GM04504 (cell line): ENCODE measurements at regions not wholly inside any gene's neighbourhood (a gene's known extent, or its start where the extent isn't known, plus 50 kb on each side); places are given as distances from the start of the nearest gene placed in this dataset.
"Not testable (repeated sequence)": the region's sequence is repeated elsewhere in the genome, so short reads cannot be mapped to it uniquely, and the experiment has no call there.

Experiments
- DNase-seq: peaks from one replicate; pipeline ENCODE4 v3.0.0-alpha.2; 2012; ENCODE audit warnings: low read depth

DNA sequence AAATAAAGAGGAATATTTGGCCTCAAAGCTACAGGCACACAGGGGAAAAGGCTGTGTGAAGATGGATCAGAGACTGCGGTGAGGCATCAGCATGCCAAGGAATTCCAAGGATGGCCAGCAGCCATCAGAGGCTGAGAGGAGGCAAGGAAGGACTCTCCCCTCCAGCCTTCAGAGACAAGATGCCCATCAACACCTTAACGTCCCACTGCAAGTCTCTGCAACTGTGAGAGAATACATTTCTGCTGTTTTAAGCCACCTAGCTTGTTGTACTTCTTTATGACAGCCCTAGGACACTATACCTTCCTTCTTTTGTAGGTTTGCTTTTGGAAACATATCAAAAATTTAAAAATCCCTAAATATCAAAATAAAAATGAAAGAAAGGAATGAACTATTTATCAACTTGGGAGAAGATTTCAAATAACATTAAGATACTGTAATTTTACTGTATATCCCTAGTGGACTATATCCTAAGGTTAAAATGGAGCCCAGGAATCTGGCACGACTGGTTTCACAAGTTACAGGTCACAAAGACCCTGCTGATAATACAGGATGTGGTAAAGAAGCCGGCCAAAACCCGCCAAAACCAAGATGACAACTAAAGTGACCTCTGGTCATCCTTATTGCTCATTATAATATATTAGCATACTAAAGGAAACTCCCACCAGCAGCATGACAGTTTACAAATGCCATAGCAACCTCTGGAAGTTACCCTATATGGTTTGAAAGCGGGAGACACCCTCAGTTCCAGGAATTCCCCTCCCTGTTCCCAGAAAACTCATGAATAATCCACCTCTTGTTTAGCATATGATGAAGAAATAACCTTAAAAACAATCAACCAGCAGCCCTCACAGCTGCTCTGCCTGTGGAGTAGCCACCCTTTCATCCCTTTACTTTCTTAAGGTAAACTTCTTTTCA lies 185.2 kb downstream of the AVL9 start:
- DNase-seq, result no peak

DNA sequence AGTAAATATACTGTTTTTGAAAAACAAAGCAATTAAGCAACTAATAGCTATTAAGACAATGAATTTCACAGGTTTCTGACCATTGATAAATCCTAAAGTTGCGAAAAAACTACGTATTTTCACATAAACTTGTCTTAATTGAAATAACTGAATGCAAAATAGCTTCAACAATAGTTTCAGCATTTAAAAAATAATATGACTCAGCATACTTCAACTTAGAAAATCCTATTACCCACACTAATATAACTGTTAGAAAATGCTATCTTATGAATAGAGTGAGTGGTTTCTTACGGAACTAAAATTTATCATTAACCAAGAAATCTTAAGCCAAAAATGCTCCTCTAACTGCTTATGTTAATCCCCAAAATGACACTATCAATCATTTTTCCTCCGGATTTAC lies 183.9 kb downstream of the AVL9 start:
- DNase-seq, result no peak

DNA sequence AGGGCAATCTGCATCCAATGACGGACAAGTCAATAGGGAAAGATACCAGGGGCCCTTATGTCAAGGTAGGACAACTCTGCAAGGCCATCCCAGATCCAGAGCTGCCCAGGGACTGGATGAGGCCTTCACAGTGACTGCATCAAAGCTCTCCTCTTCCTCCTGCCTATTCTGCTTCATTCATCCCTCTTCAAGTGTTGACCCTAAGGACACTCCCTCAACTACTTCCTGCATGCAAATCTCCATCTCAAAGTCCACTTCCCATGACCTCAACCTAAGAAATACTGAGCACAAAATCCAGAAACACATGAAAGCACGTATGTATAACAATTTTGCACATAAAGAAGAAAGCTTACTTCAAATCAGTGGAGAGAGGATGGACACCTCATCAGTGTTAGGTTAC lies 182.3 kb downstream of the AVL9 start:
- DNase-seq, result no peak

DNA sequence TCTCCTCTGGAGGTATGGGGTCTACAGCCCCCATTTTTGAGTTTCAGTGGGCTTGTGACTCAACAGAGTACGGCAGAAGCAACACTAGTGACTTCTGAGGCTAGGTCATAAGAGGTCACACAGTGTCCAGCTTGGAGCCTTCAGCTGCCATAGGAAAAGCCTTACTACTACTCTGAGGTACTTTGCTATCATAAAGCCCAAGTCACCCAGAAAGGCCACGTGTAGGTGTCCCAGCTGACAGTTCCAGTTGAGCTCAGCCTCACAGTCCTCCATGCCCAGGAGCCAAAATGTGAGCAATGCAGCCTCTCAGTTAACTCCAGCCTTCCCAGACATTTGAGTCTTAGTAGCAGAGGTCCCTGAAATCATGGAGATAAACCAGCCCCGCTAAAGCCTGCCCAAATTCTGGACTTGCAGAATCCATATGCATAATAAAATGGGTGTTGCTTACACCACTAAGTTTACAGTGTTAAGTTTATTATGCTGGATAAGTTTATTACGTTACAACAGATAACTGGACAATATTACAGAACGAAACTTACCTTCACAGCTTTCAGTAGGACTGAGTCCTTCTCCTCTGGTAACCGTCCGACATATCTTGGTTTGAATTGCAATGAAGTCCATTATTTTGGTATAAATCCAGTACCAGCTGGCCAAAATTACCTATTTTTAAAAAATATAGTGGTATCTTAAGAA lies 181.1 kb downstream of the AVL9 start:
- no peak for DNase-seq

DNA sequence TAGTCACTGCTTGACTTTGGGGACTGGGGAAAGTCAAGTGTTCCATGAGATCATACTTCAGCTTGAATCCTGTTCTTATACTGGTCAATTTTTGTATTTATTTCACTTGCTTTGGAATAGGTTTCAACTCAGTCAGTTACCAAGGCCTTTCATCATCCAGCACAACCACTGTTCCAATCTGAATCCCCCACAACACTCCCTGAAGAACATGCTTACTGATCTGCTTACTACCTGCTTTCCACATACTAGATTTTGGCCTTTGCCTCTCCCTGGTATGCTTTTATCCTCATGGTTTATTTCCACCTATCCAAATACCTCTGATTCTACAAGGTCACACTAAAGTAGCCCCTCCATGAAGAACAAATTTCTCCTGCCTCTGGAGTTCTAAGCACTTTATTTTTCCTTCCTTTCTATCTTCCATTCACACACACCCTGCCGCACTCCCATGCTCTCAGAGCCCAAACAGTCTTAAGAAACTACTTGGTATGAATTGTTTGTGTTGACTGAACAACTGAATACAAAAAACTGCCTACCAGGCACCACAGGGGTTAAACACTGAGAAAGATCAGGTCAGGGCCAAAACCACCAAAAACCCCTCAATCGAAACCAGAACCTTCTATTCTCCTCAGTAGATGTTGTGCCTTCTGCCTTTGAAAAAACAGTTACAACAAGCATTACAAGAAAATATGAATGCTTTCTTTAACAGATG lies 178.1 kb downstream of the AVL9 start:
- DNase-seq, result no peak

DNA sequence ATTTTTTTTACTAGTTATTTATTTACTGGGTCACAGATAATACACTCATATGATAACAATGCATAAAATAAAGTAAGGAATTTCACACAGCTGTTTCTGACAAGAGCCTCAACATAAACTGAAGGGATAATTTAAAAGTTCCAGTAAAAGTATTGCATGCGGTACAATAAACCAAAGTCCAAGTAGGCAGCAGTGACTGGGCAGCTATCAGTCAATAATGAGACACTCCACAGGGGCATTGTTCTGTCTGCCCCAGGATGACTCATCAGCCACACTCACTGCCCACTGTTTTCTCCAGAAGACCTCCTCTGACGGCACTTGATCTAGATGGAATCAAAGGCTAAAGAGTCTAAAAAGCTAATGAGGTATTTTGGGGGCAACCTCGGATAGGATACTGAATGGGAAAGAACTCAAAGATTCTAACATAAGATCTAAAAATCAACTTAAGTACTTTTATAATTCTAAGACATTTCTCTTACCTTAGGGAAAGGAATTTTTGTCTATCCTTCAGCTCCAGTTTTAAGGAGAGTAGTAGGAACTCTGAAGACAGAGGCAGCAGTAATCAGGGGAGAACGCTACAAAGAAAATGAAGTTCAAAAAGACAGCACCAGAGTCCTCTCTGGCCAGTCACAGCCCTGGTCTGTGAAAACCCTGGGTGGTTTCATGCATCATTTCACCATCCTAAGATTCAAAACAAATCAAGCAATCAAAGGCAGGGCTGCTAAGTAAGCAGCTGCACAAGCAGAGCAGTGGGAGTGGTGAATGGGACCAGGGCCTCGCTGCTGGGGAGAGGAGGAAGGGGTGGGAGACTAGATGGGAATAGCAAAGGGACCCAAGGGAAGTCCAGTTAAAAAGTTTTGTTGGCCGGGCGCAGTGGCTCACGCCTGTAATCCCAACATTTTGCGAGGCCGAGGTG lies 175.1 kb downstream of the AVL9 start:
- no peak for DNase-seq

DNA sequence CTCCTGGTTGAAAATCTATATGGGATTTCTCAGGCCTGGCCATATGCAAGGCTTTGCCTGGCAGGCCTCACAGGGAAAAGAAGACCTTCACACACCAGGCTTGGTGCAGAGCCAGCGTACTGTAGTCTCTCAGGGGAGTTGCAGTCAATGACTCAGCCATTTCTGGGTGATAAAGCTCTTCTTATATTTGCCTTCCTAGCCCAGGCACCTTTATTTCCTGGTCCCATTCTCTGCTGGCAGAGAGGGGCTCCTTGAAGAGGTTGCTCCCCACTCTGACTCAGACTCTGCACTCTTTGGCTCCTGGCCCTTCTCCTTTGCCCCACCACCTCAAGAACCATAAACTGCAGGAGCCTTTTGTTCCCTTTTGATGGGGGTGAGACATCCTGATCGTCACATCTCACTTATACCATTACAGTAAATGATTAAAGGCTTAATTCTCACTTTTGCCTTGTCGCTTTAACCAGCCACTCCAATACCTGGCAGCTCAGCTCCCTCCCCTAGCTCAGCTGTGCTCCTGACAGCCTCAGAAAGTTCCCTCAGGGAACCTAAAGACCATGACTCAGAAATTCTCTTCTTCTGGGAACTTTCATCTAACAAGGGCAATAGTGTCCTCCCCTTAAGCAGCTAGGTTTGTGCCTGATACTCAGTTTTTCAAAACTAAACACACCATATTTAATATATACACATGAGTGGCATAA lies 174.0 kb downstream of the AVL9 start:
- peak; percentile 43 for DNase-seq

DNA sequence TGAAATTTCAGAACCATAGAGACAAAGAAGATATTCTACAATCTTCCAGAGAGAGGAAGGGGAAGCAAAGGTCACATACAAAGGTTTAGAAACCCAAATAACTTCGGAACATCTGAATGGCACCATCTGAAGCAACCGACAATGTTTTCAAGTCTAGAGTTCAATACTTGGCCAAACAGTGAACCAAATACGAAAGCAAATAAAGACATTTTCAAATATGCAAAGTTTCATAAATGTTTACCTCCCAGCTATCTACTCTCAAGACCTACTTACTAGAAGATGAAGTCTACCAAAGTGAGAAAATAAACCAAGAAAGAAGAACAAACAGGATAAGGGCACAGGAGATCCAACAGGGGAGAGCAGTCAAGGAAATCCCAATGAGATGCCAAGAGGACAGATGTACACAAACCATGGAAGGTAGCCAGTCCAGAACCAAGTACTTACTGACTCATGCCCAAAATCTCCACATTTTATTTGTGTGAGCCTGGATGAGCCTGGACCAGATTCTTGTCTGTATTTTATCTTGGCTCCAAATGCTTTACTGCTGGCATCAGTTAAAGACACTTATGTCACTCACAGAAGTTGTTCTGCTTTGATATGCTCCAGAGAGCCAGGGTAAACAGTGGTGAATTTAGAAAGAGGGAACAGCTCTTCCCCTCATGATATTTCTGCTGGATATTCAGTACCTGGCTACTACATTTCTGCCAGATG lies 173.3 kb downstream of the AVL9 start:
- peak; percentile 35 for DNase-seq

DNA sequence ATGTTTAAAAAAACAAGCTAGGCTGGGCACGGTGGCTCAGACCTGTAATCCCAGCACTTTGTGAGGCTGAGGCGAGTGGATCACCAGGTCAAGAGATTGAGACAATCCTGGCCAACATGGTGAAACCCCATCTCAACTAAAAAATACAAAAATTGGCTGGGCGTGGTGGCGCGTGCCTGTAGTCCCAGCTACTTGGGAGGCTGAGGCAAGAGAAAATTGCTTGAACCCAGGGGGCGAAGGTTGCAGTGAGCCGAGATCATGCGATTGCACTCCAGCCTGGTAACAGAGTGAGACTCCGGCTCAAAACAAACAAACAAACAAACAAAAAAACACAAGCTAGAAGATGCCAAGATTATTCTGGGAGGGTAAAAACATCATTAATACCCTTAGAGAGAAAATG lies 172.3 kb downstream of the AVL9 start:
- not testable (repeated sequence) for DNase-seq

DNA sequence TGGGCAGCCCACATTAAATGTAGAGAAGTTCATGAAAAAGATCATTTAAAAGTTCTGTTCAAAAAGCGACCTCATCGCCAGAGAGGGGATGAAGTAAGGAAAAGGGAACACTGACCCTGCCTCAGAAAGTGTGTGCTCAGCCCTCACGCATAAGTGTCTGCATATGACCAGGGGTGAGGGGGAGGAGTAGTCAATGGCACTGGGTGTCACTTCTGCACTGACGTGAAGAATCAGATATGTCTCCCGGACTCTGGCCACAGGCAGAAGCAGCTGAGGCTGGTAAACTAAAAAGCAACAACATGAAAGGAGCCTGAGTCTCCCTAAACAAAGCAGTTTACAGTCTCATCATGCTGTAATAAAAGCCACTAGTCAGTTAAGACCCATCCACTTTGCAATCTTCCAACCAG lies 168.5 kb downstream of the AVL9 start:
- not testable (repeated sequence) for DNase-seq

DNA sequence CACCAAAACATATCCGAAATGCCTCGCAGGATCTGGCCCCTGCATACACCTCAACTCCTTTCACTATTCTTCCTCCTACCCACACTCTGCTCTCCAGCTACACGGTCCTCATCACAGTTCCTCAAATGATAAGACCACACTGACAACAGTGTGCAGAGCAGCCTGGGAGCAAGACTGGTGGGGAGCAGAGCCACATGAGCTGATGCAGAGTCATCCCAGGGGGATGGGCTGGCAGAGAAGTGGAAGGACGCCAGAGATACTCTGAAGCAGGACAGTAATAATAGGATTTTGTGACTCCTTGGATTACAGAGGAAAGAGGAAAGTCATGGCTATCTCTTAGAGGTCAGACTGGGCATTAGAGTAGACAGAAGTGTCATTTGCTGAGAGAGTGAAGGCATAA lies 167.2 kb downstream of the AVL9 start:
- not testable (repeated sequence) for DNase-seq

DNA sequence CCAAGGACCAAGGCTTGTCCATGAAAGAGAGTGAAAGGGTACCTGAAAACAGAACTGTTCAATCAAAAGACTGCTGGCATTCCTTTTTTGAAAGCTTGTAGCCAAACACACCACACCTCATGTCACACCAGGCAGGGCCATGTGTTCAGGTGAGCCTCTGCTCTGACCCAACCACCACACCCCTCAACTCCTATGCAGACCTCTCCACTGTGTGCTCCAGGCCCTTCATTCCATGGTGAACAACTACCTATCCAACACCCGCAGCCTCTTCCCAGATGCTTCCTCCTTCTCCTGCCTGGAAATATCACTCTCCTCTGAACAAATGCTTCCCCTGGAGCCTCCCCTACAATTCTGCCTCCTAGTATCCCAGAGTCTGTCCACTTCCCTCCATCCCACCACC lies 166.6 kb downstream of the AVL9 start:
- no peak for DNase-seq

DNA sequence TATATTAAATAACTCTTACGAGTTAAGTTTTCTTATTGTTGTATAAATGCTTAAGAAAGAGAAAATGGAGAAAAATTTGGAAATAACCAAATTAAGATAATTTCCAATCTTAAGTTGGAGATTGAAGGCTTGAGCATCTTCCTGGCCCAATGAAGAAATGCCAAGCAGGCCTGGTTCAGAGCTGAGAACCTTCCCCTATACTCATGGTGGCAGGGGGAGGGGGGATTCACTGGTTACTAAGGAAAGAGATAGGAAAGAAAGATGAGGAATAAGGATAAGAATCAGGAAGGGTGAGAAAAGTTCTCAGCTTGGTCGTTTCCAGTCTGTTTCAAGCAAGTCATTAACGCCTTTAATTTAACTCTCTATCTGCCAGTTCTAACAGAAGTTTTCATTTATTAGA lies 166.2 kb downstream of the AVL9 start:
- DNase-seq, result no peak

DNA sequence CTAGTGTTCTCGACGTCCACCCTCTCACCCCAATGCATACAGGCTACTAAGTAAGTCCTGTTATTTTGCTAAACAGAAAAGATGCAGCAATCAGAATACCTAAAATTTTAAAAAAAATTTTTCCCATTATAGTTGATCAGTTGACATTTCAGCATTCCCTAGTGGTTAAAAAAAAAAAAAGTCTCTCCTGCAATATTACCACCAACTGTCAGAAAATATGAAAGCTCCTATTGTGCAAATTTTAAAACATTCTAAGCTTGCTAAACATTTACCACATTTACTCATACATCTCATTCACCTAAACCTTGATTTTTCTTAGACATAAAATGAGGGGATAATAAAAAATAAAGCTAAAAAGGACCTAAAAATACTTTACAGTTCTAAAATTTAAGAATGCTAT lies 165.6 kb downstream of the AVL9 start:
- no peak for DNase-seq

DNA sequence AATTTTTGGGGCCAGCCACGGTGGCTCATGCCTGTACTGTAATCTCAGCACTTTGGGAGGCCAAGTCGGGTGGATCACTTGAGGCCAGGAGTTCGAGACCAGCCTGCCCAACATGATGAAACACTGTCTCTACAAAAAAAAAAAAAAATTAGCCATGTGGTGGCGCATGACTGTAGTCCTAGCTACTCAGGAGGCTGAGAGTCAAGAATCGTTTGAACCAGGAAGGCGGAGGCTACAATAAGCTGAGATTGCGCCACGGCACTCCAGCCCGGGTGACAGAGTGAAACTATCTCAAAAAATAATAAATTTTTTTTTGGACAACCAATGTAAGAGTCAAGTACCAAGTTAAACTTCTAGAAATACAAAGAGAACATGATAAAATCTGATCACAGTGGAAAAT lies 164.6 kb downstream of the AVL9 start:
- no peak for DNase-seq

DNA sequence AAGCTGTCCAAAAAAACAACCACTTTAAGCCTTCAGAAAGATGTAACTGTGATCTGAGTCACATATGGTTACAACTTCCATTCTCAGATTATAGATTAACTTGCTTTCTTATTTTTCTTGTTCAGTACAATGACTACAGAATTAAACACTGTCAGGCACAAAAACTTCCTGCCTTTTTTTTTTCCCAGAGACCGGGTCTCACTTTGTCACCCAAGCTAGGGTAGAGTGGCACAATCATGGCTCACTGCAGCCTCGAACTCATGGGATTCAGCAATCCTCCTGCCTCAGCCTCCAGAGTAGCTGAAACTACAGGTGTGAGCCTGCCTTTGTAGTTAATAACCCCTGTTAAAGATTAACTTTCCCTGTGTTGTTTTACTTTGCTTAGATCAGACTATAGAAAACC lies 163.2 kb downstream of the AVL9 start:
- DNase-seq, result no peak

DNA sequence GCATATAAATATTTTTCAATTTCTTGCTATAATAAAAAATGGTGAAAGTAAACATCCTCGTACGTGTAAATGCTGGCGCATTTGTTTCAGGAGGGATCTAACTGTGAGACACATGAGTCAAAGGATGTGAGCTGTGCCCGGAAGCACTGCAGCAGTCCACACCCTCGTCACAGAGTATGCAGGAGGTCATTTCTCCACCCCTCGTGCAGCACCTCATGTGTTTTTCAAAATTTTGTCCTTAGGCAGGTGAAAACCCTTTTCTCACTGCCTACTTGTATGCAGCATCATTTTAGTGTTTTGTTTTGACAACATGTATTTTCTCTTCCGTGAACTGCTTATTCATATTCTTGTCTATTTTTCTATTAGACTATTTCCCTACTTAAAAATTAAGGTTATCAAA lies 162.7 kb downstream of the AVL9 start:
- DNase-seq, result no peak

DNA sequence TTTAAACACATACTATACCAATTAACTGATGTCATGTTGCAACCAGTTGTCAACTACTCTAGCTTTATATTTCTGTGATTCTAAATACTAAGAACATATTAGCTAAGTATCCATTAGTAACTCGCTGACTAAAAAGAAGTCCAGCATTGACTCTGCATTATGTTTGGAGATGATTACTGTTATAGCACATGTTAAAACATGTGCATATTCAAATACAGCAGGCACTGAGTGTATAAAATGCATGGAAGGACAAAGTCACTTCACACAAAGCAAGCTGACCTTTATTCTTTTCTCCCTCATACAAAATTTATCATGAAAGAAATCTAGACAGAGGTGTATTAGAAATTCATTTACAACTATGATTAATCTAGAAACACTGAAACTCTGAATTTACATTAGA lies 159.3 kb downstream of the AVL9 start:
- not testable (repeated sequence) for DNase-seq

DNA sequence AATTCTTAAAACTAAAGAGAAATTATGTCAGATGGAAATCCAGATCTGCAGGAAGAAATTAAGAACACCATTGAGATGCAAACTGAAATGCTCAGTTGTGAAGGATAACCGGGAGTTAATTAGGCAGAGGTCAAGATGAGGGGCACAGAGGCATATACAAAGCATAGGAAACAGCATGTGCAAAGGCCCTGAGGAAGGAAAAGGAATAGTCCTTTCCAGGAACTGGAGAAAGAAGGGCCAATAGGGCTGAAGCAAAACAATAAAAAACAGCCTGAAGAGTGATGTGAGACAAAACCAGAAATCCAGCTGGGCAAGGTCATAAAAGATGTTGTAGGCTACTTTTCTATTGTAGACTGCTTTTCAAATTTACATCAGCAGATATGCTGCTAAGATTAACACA lies 155.1 kb downstream of the AVL9 start:
- DNase-seq, result not testable (repeated sequence)

DNA sequence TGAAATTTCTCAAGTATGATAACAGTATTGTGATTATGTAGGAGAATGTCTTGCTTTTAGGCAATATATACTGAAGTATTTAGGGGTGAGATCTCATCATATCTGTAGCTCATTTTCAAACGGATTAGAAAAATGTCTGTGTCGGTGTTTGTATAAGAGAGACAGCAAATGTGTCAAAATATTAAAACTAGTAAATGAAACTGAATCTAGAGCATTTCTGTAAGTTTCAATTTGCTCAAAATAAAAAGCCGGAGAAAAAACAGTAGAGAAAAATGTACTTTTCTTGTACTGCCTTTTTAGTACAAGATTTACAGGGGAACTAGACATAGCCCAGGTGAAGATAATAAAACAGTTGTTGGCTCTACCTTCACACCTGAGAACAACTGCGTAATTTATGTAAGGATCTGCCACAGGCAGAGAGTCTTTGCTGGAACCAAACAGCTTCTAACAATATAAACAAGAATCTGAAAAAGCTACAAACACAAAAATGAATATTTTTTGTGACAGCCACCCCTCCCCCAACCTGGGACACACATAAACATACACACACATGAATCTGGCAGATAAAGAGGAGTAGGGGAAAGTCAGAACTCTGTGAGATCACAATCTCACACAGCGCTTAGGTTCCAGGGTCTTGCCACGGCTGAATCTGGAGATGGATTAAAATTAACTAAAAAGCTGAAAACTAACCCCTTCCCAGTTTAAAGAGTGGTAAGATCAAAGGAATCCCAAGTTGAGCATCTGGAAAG lies 153.3 kb downstream of the AVL9 start:
- no peak for DNase-seq
